HL-60 (cell line): ENCODE measurements at regions not wholly inside any gene's neighbourhood (a gene's known extent, or its start where the extent isn't known, plus 50 kb on each side); places are given as distances from the start of the nearest gene placed in this dataset.

Experiments
- DNase-seq, 2 experiments: peaks; one replicate each; pipeline ENCODE4 v3.0.0-alpha.2; 2010 to 2020; ENCODE audit warnings: low read depth in 1 of 2, low spot score in 1 of 2
- H3K27ac ChIP-seq: fragments of 250-450 bp; sonication (Bioruptor Pico); replicated peaks from 2 replicates; pipeline ENCODE4 v1.5.1; 2020; ENCODE audit warnings: mild to moderate bottlenecking, moderate library complexity
- H3K27me3 ChIP-seq: fragments of 250-450 bp; sonication (Bioruptor Pico); 2 replicates; pipeline ENCODE4 v1.5.1; 2021; ENCODE audit warnings: mild to moderate bottlenecking, moderate library complexity; ENCODE audit not compliant: insufficient read depth, poor library complexity, severe bottlenecking
- H3K4me3 ChIP-seq: replicated peaks from 2 replicates; pipeline ENCODE4 v1.5.1; 2011; ENCODE audit warnings: mild to moderate bottlenecking, control low read depth, low read length; ENCODE audit not compliant: insufficient read depth
- GABPA ChIP-seq: IDR thresholded peaks from 2 replicates; pipeline ENCODE4 v1.6.1; 2012; ENCODE audit warnings: low read depth
- POLR2AphosphoS5 ChIP-seq: IDR thresholded peaks from 2 replicates; pipeline ENCODE4 v1.6.1; 2012; ENCODE audit warnings: low read depth
- REST ChIP-seq: IDR thresholded peaks from 2 replicates; pipeline ENCODE4 v1.6.1; 2012; ENCODE audit warnings: low read depth; ENCODE audit not compliant: insufficient replicate concordance
- SPI1 ChIP-seq: IDR thresholded peaks from 2 replicates; pipeline ENCODE4 v1.6.1; 2012; ENCODE audit warnings: low read depth, mild to moderate bottlenecking, borderline replicate concordance
- TF ChIP-seq, protein P1 (sequence below): IDR thresholded peaks from one replicate; pipeline ENCODE4 v1.5.1; 2011; ENCODE audit warnings: low read length, control low read depth, inconsistent platforms; ENCODE audit not compliant: insufficient read depth

DNA sequence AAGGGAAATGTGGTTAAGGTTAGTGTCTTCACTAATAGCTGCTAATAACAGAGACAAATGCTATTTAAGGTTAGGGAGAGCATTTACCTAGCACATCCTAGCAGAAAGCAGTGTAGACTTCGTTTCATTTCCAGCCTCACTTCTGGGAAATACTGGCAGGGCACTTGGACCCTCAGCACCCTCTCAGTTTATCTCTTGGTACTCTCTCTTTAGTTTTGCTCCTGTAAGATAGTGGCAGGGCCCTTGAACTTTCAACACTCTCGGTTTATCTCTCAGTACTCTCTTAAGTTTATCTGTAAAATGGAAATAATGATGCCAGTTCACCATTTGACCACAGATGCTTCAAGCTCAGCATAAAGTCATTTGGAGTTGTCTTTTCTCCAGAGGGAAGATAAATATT is 118.4 kb downstream of the MBL2 start:
- H3K27ac ChIP-seq, result no peak overlapping the region
- peaks cover under 1% of the 10 kb centered on the region for H3K27me3 ChIP-seq
- H3K4me3 ChIP-seq, result no peak overlapping the region
- DNase-seq, result no peak
- TF ChIP-seq POLR2AphosphoS5 (no peak), REST (no peak), SPI1 (no peak)
- TF ChIP-seq, protein P1, sequence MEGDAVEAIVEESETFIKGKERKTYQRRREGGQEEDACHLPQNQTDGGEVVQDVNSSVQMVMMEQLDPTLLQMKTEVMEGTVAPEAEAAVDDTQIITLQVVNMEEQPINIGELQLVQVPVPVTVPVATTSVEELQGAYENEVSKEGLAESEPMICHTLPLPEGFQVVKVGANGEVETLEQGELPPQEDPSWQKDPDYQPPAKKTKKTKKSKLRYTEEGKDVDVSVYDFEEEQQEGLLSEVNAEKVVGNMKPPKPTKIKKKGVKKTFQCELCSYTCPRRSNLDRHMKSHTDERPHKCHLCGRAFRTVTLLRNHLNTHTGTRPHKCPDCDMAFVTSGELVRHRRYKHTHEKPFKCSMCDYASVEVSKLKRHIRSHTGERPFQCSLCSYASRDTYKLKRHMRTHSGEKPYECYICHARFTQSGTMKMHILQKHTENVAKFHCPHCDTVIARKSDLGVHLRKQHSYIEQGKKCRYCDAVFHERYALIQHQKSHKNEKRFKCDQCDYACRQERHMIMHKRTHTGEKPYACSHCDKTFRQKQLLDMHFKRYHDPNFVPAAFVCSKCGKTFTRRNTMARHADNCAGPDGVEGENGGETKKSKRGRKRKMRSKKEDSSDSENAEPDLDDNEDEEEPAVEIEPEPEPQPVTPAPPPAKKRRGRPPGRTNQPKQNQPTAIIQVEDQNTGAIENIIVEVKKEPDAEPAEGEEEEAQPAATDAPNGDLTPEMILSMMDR, result no peak

GRCh38 chr10:52658112-52658511 is 114.5 kb downstream of the MBL2 start:
- H3K27ac ChIP-seq, result no peak overlapping the region
- no peaks in the 10 kb centered on the region for H3K27me3 ChIP-seq
- DNase-seq, result no peak
- TF ChIP-seq SPI1 (no peak), GABPA (no peak), REST (no peak), POLR2AphosphoS5 (no peak)
- TF ChIP-seq, protein P1, result no peak
- no peak overlapping the region for H3K4me3 ChIP-seq

GRCh38 chr10:52659085-52659484 is 113.5 kb downstream of the MBL2 start:
- TF ChIP-seq, protein P1, result no peak
- TF ChIP-seq REST (no peak), POLR2AphosphoS5 (no peak), GABPA (no peak), SPI1 (no peak)
- no peak overlapping the region for H3K4me3 ChIP-seq
- no peak for DNase-seq
- H3K27ac ChIP-seq, result no peak overlapping the region
- no peaks in the 10 kb centered on the region for H3K27me3 ChIP-seq
